Tibial nerve (tissue), 4 donors: ENCODE measurements at regions not wholly inside any gene's neighbourhood (a gene's known extent, or its start where the extent isn't known, plus 50 kb on each side); places are given as distances from the start of the nearest gene placed in this dataset.

Source experiments
- CTCF ChIP-seq, 5 experiments: fragments of 200-600 bp in 3 of 5; fragments of 450-650 bp in 2 of 5; sonication (generic) in 3 of 5; IDR thresholded peaks; one replicate each; pipeline ENCODE4 v1.5.1; 2016 to 2019; ENCODE audit warnings: antibody characterized with exemption in 5 of 5, mild to moderate bottlenecking in 3 of 5, moderate library complexity in 2 of 5
- EP300 ChIP-seq, 2 donors: sonication (generic); formaldehyde crosslinking; IDR thresholded peaks; one replicate each; pipeline ENCODE4 v1.6.1; 2017; ENCODE audit warnings: antibody characterized with exemption in 2 of 2, mild to moderate bottlenecking in 1 of 2
- POLR2A ChIP-seq, 2 donors: fragments of 450-650 bp; IDR thresholded peaks; one replicate each; pipeline ENCODE4 v1.6.1; 2017; ENCODE audit warnings: antibody characterized with exemption in 2 of 2, mild to moderate bottlenecking in 2 of 2, moderate library complexity in 2 of 2

GRCh38 chr13:105273665-105274222 lies 1261.7 kb downstream of the EFNB2 start:
- TF ChIP-seq CTCF (IDR thresholded peaks at IDR 0.05) (no peak), POLR2A (IDR thresholded peaks at IDR 0.05) (no peak), EP300 (IDR thresholded peaks at IDR 0.05) (no peak)
